NCI-H2081 treated with DMSO at 0.1 percent for 48 hours (cell line): ENCODE measurements at regions not wholly inside any gene's neighbourhood (a gene's known extent, or its start where the extent isn't known, plus 50 kb on each side); places are given as distances from the start of the nearest gene placed in this dataset.
"Not testable (repeated sequence)": the region's sequence is repeated elsewhere in the genome, so short reads cannot be mapped to it uniquely, and the experiment has no call there.

ENCODE experiments used
- DNase-seq: peaks from one replicate; lab custom pipeline; 2025; lab: John Stamatoyannopoulos, UW

DNA sequence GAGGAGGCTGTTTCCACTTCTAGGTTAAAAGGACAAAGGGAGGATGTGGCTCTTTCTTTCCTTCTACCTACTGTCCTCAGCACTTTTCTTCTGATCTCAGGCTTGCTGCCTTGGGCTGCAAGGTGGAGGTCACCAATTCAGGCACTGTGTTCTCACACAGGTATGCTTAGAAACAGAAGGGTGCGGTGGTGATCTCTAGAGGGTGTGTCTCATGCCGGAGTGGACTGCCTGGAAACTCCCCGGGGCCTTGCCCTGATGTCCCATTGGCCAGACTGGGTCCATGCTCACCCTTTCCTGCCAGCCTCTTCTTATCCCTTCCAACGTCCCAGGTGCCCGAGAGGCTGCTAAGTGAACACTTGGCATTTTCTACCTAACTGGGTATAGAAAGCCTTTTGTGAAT is 1197.6 kb downstream of the AACS start:
- DNase-seq, result no peak

DNA sequence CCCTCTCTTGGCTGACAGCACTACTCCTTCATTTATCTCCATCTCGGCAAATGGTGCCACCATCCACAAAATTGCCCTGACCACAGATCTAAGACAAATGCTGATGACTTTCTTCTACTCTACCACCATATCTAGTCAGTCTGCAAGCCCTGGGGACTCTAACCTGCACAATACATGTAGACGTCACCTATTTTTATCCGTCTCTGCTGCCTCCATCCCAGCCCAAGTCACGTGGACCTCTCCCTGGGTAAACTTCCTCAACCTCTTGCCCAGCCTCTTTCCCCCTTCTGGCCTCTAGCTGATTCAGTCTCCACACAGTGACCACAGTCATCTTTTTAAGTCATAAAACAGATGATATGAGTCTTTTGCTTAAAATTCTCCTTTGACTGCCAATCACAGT is 1203.0 kb downstream of the AACS start:
- no peak for DNase-seq

GRCh38 chr12:126271159-126271558 is 1205.9 kb downstream of the AACS start:
- no peak for DNase-seq

DNA sequence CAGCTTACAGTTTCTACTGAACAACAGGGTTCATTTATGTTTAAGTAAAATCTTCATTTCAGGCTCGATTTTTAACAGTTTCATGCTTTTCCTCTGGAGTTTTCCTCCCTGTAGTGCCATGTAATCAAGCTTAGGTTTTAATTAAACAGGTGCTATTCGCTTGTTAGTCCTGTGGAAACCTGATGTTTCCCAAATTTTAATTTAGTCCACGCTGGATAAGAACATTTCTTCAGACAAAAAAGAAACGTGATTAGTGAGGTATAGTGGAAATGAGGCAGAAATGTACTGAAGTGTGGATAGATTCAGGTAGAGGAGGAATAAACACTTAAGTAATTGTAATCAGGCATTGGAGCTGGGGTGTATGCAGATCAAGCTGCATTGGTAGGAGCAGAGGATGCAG is 1217.5 kb downstream of the AACS start:
- no peak for DNase-seq

DNA sequence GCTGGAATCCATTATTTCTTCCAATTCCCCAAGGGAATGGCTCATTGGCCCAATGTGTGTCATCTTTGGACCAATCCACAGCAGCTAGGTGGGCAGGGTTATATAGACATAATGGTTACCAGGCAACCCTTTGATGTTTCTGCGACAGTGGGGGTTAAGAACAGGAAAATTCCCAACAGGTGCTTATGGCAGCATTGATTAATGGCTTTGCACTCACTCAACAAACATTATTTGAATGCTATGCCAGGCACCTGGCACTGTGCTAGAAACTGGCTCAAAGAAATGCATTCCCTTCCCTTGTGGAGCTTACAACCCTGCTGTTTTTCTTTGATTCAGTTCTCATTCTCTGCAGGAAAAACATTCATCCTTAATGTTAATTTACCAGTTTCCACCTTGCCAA is 1221.0 kb downstream of the AACS start:
- DNase-seq, result peak; percentile 45

GRCh38 chr12:126290456-126290855 is 1225.2 kb downstream of the AACS start:
- DNase-seq, result no peak

DNA sequence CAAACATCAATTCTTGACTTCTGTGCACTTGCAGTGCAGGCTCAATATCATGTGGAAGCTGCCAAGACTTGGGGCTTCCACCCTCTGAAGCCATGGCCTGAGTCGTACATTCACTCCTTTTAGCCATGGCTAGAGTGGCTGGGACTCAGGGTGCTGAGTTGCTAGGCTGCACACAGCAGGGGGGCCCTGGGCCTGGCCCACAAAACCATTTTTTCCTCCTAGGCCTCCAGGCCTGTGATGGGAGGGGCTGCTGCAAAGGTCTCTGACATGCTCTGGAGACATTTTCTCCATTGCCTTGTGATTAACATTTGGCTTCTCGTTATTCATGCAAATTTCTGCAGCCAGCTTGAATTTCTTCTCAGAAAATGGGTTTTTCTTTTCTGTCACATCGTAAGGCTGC is 1226.8 kb downstream of the AACS start:
- not testable (repeated sequence) for DNase-seq

GRCh38 chr12:126295652-126296051 is 1230.4 kb downstream of the AACS start:
- no peak for DNase-seq

GRCh38 chr12:126309278-126309677 is 1244.0 kb downstream of the AACS start:
- DNase-seq, result no peak

GRCh38 chr12:126312457-126312856 is 1247.2 kb downstream of the AACS start:
- no peak for DNase-seq

- DNase-seq, result no peak
Measured at GRCh38 chr12:126316411-126316810, 1251.2 kb downstream of the AACS start.

- no peak for DNase-seq
Measured at GRCh38 chr12:126337556-126338441, 1272.6 kb downstream of the AACS start.

DNA sequence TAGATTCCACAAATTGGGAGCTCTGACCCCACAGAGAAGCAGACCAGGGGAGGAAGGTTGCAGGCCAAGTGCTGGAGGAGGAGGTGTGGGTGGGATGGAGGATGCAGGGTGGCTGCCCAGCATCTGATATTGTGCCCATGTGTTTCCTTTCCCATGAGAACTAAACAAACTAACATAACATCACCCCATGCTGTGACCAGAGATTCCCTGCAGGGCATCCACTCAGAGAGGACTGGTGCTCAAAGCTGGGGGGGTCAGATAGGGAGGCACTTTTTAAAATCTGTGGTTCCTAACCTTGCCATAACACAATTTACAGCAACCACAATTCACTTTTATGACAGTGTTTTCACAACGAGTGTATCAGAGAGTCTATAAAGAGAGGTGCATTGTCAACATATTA is 1277.6 kb downstream of the AACS start:
- no peak for DNase-seq

DNA sequence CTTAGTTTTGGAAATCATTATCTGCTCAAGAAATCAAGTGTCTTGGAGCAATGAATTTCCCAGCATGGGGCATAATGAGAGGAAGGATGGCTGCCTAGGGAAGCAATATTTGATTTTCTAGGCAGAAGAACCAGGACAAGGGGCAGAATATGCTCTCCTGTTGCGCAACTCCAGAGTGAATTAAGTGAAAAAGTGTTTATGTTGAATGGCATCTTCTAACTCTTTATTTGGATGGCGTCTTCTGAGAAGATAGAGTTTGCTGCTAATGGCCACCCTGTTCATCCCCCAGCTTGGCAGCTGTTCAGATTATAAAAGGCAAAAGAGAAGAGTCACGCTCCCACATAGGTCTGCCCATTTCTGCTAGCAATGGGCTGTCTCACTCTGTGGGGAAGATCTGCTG is 1278.1 kb downstream of the AACS start:
- no peak for DNase-seq

DNA sequence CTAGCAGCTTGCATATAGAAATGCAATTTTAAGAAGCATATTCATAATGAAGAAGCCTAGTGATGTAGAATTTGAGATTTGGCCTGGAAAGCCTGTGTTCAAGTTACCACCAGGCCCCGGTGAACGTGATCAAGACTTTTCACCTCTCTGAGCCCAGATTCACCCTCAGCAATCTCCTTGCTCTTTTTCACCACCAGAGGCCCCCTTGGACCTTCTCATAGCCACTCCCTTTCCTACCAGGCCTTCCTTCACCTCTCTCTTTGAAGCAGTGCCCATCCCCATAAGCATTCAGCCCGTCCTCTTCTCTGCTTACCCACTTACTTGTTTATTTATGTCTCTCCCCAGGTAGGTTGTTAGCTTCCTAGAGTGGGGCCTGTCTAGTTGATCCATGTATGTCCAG is 1280.9 kb downstream of the AACS start:
- no peak for DNase-seq

DNA sequence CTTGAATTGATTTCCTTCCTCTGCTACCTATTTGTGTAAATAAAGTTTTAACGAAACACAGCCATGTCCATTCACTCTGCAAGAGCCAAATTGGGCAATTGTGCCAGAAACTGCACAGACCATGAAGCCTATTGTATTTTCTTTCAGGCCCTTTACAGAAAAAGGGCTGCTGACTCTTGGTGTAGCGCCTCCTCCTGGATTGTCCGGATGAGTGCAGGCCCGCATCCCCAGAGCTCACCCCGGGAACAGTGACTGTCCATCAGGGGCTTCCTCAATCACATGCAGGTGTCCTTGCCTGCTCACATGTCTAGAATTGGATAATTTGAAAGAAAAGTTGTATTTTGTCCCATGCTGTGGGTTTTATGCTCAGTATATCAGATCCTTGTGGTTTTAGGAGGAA is 1282.2 kb downstream of the AACS start:
- DNase-seq, result no peak

GRCh38 chr12:126349383-126349782 is 1284.1 kb downstream of the AACS start:
- DNase-seq, result no peak

- no peak for DNase-seq
Measured at GRCh38 chr12:126353604-126354003, 1288.4 kb downstream of the AACS start.

DNA sequence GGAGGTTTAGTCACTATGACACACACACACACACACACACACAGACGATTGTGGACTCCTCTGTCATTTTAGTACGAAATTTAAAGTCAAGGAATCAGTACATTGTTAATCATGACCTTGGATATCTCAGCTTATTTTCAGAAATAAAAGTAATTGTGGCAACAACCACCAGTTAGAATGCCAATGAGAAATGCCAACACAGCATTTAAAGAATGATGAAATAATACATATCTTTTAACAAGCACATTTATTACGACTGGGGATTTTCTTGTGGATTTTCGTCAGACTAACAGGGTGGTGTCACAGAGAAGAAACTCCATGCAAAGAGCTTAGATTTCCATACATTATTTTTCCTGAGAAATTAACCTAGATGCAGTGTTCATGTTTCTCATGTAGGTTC is 1289.4 kb downstream of the AACS start:
- no peak for DNase-seq

GRCh38 chr12:126355346-126355745 is 1290.1 kb downstream of the AACS start:
- DNase-seq, result no peak

GRCh38 chr12:126358806-126359205 is 1293.6 kb downstream of the AACS start:
- DNase-seq, result no peak

GRCh38 chr12:126359216-126359615 is 1294.0 kb downstream of the AACS start:
- DNase-seq, result no peak

GRCh38 chr12:126361804-126362203 is 1296.6 kb downstream of the AACS start:
- DNase-seq, result no peak

DNA sequence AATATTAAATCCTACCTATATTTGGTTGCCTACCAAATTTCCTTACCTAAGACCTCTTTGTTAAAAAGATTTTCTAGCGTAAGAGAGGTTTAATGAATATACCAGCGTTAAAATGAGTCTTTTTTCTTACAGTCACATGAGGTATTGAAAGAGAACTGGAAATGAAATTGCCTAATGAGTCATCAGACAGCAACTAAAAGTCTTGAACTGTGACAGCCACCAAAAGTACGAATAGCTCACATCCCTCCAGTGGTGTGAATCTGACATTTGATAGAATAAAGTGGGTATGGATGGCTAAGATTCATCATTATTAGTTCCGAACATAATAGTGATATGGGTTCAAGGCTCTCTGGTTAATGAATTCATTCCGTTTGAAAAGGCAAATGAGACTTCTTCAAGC is 1297.3 kb downstream of the AACS start:
- no peak for DNase-seq
